ENCODE measurements at regions not wholly inside any gene's neighbourhood (a gene's known extent, or its start where the extent isn't known, plus 50 kb on each side); places are given as distances from the start of the nearest gene placed in this dataset.
"Not testable (repeated sequence)": the region's sequence is repeated elsewhere in the genome, so short reads cannot be mapped to it uniquely, and the experiment has no call there.

DNA sequence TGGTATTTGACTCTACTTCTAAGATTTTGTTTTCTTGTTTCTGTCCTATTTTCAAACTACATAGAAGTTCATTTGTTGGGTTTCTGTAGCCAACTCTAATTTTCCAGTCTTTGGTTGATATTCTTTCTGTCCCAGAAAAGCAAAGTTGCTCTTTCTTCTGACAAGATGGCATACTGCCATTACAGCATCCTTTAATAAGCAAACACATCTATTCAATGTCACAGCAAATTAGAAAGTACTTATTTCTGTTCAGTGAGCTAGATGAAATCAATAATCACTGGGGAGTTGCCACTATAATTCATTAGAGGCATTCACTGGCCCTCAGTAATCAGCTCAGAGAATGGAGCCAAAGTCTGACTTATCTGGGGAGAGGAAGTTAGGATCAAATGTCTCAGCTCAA is 1258.0 kb upstream of the IGFBP7 start:
- no peaks in the 10 kb centered on the region for H3K4me1 ChIP-seq (ENCODE audit: insufficient read depth, low read length)
- H3K36me3 ChIP-seq (ENCODE audit: insufficient read depth, low read depth, low read length) = no peaks in the 10 kb centered on the region
- no peak overlapping the region for H3K4me3 ChIP-seq (ENCODE audit: low read length)
- H3K9me3 ChIP-seq (ENCODE audit: insufficient read depth, low read depth, low read length) = no peaks in the 10 kb centered on the region; the same call in 1 of the 2 replicates
- H3K27ac ChIP-seq (ENCODE audit: low read length) = no peak overlapping the region
- H3K9ac ChIP-seq (ENCODE audit: low read depth, low read length) = no peak overlapping the region
- H3K27me3 ChIP-seq (ENCODE audit: insufficient read depth, low read length) = no peaks in the 10 kb centered on the region; the same call in 1 of the 2 replicates

DNA sequence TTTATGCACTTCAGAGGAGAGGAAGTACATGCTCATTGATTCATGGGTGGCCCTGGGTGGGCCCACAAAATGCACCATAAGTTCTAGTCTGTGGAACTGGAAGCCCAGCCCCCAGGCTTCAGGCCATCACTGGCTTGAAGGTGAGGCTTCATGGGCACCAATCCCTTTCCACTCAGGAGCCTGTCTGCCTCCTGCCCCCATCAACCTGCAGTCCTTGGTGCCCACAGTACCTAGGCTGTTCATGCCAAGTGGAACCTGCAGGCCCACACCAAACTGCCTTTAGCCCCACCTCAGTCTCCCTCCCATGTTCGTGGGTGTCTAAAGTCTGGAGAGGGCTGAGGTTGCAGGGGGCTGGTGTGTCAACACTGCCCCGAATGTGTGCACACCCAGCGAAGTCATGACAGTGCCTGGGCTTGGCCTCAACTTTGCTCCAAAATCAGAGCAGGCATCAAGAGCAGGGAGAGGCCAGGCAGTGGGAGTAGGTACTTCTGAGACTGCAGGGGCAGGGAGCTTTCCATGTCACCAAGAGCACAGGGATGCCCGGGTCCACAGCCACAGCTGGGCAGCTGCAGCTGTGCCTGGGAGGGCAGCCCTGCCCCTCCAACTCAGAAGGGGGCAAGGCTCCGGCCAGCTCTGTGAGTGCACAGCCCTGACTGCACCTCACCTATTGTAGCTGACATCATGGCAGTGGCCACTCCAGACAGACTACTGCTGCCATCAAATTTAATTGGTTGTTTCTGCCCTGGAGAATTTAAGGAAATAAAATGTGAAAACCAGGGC is 1250.4 kb upstream of the IGFBP7 start:
- H3K9ac ChIP-seq (ENCODE audit: low read depth, low read length) = no peak overlapping the region
- no peak overlapping the region for H3K4me3 ChIP-seq (ENCODE audit: low read length)
- H3K27ac ChIP-seq (ENCODE audit: low read length) = no peak overlapping the region
- H3K27me3 ChIP-seq (ENCODE audit: insufficient read depth, low read length) = no peaks in the 10 kb centered on the region; the same call in 1 of the 2 replicates
- peaks cover 37% of the 10 kb centered on the region for H3K9me3 ChIP-seq (ENCODE audit: insufficient read depth, low read depth, low read length)
- no peaks in the 10 kb centered on the region for H3K36me3 ChIP-seq (ENCODE audit: insufficient read depth, low read depth, low read length)
- no peaks in the 10 kb centered on the region for H3K4me1 ChIP-seq (ENCODE audit: insufficient read depth, low read length)

DNA sequence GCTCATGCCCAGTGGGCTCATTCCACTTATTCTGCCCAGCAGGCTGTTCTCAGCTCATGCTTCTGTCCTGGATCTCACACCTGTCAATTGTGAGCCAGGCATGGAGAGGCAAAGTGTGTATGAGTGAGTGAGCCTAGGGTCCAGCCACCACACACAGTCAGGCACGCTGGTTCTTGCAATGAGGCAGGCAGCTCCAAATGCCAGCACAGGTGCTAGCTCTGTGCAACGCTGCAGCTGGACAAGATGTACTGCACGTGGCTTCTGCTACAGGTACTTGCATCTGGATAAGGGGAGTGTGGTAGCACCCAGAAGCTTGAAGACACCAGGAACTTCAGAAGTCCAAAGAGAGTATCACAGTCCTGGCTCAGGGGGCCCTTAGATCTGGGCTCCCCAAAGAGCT is 1249.4 kb upstream of the IGFBP7 start:
- Histone ChIP-seq H3K36me3 (ENCODE audit: insufficient read depth, low read depth, low read length) (no peaks in the 10 kb centered on the region), H3K4me3 (ENCODE audit: low read length) (no peak overlapping the region), H3K4me1 (ENCODE audit: insufficient read depth, low read length) (no peaks in the 10 kb centered on the region), H3K9me3 (ENCODE audit: insufficient read depth, low read depth, low read length) (peaks cover 37% of the 10 kb centered on the region), H3K27ac (ENCODE audit: low read length) (no peak overlapping the region), H3K27me3 (ENCODE audit: insufficient read depth, low read length) (no peaks in the 10 kb centered on the region; the same call in 1 of the 2 replicates), H3K9ac (ENCODE audit: low read depth, low read length) (no peak overlapping the region)

DNA sequence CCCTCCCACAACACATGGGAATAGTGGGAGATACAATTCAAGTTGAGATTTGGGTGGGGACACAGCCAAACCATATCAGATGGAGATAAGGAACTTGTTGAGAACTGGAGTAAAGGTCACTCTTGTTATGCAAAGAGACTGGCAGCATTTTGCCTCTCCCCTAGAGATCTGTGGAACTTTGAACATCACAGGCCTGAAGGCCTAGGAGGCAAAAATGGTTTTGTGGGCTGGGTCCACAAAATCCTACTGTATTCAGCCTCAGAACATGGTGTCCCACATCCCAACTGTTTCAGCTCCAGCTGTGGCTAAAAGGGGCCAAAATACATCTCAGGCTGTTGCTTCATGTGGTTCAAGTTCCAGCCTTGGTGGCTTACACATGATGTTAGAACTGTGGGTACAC is 1247.8 kb upstream of the IGFBP7 start:
- no peak overlapping the region for H3K27ac ChIP-seq (ENCODE audit: low read length)
- peaks cover 37% of the 10 kb centered on the region for H3K9me3 ChIP-seq (ENCODE audit: insufficient read depth, low read depth, low read length)
- no peak overlapping the region for H3K9ac ChIP-seq (ENCODE audit: low read depth, low read length)
- no peak overlapping the region for H3K4me3 ChIP-seq (ENCODE audit: low read length)
- H3K36me3 ChIP-seq (ENCODE audit: insufficient read depth, low read depth, low read length) = no peaks in the 10 kb centered on the region
- H3K27me3 ChIP-seq (ENCODE audit: insufficient read depth, low read length) = no peaks in the 10 kb centered on the region
- H3K4me1 ChIP-seq (ENCODE audit: insufficient read depth, low read length) = no peaks in the 10 kb centered on the region

DNA sequence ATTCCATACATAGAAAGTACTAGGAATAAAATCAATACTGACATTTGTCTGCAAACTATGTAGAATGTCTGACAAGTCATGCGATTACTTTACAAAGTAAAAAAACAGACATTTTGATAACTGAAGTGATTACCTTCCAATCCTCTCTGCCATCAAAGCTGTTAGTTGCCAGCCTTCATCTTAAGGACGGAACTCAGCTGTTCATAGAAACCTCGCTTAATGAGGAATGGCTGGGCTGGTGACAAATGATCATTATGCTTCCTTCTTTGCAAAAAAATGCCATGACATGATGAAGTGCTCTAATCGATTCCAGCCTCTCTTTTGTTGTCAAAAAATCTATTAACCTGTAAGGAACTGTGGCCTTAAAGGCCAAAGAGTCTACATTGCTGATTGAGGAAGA is 1214.9 kb upstream of the IGFBP7 start:
- Histone ChIP-seq H3K9ac (ENCODE audit: low read depth, low read length) (no peak overlapping the region), H3K4me3 (ENCODE audit: low read length) (no peak overlapping the region), H3K9me3 (ENCODE audit: insufficient read depth, low read depth, low read length) (no peaks in the 10 kb centered on the region), H3K4me1 (ENCODE audit: insufficient read depth, low read length) (no peaks in the 10 kb centered on the region), H3K27ac (ENCODE audit: low read length) (no peak overlapping the region), H3K27me3 (ENCODE audit: insufficient read depth, low read length) (no peaks in the 10 kb centered on the region), H3K36me3 (ENCODE audit: insufficient read depth, low read depth, low read length) (no peaks in the 10 kb centered on the region)

DNA sequence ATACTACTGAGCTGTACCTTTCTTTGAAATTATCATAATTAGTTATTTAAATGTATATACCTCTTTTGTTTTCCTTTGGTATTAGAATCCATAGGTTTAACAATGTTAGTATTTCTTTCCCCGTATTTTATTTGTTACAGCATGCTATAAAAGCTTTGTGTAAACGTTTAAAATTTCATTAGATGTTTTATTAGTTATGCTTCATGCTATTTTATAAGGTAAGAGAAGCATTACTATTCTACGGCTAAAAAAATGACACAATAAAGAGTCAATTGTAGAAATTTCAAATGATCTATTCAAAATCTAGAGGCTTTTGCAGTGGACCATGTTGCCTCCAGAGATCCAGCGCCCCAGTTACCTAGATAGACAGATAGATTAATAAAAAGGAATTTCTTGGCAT is 1203.3 kb upstream of the IGFBP7 start:
- Histone ChIP-seq H3K27me3 (ENCODE audit: insufficient read depth, low read length) (no peaks in the 10 kb centered on the region), H3K9ac (ENCODE audit: low read depth, low read length) (no peak overlapping the region), H3K27ac (ENCODE audit: low read length) (no peak overlapping the region), H3K36me3 (ENCODE audit: insufficient read depth, low read depth, low read length) (no peaks in the 10 kb centered on the region), H3K4me3 (ENCODE audit: low read length) (no peak overlapping the region), H3K9me3 (ENCODE audit: insufficient read depth, low read depth, low read length) (no peaks in the 10 kb centered on the region), H3K4me1 (ENCODE audit: insufficient read depth, low read length) (no peaks in the 10 kb centered on the region)

DNA sequence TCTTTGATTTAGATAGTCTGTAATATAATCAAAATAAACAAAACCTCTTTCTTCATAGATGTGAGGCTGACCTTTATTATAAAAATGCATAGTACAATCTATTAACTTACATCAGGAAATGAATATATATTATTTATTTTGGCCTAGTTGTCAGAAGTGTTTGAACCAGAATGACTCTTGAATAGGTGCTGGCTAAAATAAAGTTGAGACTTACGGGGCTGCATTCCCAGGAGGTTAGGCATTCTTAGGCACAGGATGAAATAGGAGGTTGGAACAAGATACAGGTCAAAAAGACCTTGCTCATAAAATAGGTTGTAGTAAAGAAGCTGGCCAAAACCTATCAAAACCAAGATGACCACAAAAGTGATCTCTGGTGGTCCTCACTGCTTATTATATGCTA is 1193.3 kb upstream of the IGFBP7 start:
- Histone ChIP-seq H3K4me3 (ENCODE audit: low read length) (no peak overlapping the region), H3K9me3 (ENCODE audit: insufficient read depth, low read depth, low read length) (no peaks in the 10 kb centered on the region), H3K4me1 (ENCODE audit: insufficient read depth, low read length) (peaks cover 7% of the 10 kb centered on the region; the same call in 1 of the 2 replicates), H3K9ac (ENCODE audit: low read depth, low read length) (no peak overlapping the region), H3K27ac (ENCODE audit: low read length) (no peak overlapping the region), H3K36me3 (ENCODE audit: insufficient read depth, low read depth, low read length) (no peaks in the 10 kb centered on the region), H3K27me3 (ENCODE audit: insufficient read depth, low read length) (no peaks in the 10 kb centered on the region)

DNA sequence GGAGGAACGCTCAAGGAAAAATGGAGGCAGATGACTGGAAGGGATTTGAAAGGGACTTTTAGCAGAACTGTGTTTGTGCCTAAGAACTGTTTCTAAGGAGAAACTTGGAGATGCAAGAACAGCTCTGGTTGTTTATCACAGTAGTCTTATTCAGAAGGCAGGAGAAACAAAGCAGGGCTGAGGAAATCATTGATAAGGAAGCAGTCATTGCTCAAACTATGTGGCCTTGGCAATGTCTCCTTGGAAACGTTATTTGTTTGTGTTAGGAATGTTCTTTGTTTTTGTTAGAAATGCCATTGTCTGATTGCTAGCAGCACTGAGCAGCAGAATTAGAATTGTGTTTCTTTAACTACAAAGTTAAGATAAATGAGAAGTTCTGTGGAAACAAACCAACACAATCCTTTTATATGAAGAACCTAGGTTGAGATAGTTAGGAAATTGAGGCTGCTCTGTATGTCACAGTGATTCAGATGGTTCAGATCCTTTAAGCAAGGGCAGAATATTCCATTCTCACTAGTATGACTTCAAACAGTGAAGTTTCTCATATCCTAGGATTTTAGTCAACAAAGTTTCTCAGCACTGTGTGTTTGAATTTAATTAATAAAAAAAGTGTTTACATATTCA is 1191.3 kb upstream of the IGFBP7 start:
- no peak overlapping the region for H3K27ac ChIP-seq (ENCODE audit: low read length)
- H3K9me3 ChIP-seq (ENCODE audit: insufficient read depth, low read depth, low read length) = no peaks in the 10 kb centered on the region
- no peak overlapping the region for H3K4me3 ChIP-seq (ENCODE audit: low read length)
- no peaks in the 10 kb centered on the region for H3K27me3 ChIP-seq (ENCODE audit: insufficient read depth, low read length)
- H3K36me3 ChIP-seq (ENCODE audit: insufficient read depth, low read depth, low read length) = no peaks in the 10 kb centered on the region
- H3K4me1 ChIP-seq (ENCODE audit: insufficient read depth, low read length) = peaks cover 7% of the 10 kb centered on the region; the same call in 1 of the 2 replicates
- H3K9ac ChIP-seq (ENCODE audit: low read depth, low read length) = no peak overlapping the region

DNA sequence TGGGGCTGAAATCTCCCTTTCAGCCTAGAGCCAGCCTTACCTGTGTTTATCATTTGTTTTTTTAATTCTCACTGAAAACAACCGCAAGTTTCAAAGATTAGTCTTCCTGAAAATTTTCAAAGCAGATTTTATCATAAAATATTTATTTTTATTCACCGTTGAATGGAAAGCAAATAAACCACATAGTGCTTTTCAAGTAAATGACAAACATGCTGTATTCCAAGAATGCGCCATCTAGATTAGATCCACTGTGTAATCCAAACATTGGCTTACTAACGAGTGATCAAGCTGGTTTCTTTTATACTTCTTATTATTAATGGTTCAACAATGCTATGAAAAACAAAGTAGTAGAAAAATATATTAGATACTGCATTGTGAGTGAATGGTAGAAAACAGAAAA is 1176.2 kb upstream of the IGFBP7 start:
- H3K9ac ChIP-seq (ENCODE audit: low read depth, low read length) = no peak overlapping the region
- H3K4me3 ChIP-seq (ENCODE audit: low read length) = no peak overlapping the region
- no peaks in the 10 kb centered on the region for H3K4me1 ChIP-seq (ENCODE audit: insufficient read depth, low read length)
- H3K9me3 ChIP-seq (ENCODE audit: insufficient read depth, low read depth, low read length) = no peaks in the 10 kb centered on the region; the same call in 1 of the 2 replicates
- H3K36me3 ChIP-seq (ENCODE audit: insufficient read depth, low read depth, low read length) = no peaks in the 10 kb centered on the region
- H3K27ac ChIP-seq (ENCODE audit: low read length) = no peak overlapping the region
- no peaks in the 10 kb centered on the region for H3K27me3 ChIP-seq (ENCODE audit: insufficient read depth, low read length)

DNA sequence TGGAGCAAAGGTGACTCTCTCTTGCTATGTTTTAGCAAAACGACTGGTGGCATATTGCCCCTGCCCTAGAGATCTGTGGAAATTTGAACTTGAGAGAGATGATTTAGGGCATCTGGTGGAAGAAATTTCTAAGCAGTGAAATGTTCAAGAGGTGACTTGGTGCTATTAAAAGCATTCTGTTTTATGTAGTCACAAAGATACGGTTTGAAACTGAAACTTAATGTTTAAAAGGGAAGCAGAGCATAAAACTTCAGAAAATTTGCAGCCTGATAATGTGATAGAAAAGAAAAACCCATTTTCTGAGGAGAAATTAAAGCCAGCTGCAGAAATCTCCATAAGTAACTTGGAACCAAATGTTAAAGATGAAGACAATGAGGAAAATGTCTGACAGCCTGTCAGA is 1170.7 kb upstream of the IGFBP7 start:
- not testable (repeated sequence) for H3K4me3 ChIP-seq (ENCODE audit: low read length); H3K9me3 ChIP-seq (ENCODE audit: insufficient read depth, low read depth, low read length); H3K27me3 ChIP-seq (ENCODE audit: insufficient read depth, low read length); H3K36me3 ChIP-seq (ENCODE audit: insufficient read depth, low read depth, low read length); H3K4me1 ChIP-seq (ENCODE audit: insufficient read depth, low read length); H3K27ac ChIP-seq (ENCODE audit: low read length); H3K9ac ChIP-seq (ENCODE audit: low read depth, low read length)

DNA sequence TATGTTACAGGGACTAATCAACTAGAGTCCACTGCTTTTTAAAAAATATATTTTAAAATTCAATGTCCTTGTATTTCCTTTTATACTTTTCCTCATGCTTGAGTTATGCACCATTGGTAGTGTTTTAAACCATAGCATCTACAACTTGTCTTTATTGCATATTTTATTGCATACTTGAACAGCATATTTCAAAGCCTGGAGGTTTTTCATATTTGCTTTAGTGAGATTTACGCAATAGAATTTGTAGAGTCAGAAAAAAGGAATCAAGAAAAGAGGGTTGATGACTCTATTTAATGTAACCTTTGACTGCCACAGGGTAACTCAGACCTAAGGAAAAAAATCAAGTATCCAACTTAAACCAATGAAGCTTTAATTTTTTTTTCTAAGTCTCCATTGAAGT is 1165.7 kb upstream of the IGFBP7 start:
- no peaks in the 10 kb centered on the region for H3K4me1 ChIP-seq (ENCODE audit: insufficient read depth, low read length)
- H3K27ac ChIP-seq (ENCODE audit: low read length) = no peak overlapping the region
- H3K9ac ChIP-seq (ENCODE audit: low read depth, low read length) = no peak overlapping the region
- H3K4me3 ChIP-seq (ENCODE audit: low read length) = no peak overlapping the region
- H3K9me3 ChIP-seq (ENCODE audit: insufficient read depth, low read depth, low read length) = peaks cover 5% of the 10 kb centered on the region; the same call in 1 of the 2 replicates
- no peaks in the 10 kb centered on the region for H3K27me3 ChIP-seq (ENCODE audit: insufficient read depth, low read length)
- no peaks in the 10 kb centered on the region for H3K36me3 ChIP-seq (ENCODE audit: insufficient read depth, low read depth, low read length)

DNA sequence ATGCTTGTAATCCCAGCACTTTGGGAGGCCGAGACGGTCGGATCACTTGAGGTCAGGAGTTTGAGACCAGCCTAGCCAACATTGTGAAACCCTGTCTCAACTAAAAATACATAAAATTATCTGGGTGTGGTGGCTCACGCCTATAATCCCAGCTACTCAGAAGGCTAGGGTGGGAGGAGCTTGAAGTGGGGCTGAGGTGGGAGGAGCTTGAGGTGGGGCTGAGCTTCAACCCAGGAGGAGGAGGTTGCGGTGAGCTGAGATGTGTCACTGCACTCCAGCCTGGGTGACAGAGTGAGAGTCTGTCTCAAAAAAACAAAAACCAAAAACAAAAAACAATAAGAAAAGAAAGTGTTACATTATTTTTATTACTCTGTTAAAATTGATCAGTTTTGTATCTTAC is 1164.4 kb upstream of the IGFBP7 start:
- Histone ChIP-seq H3K27ac (ENCODE audit: low read length) (no peak overlapping the region), H3K27me3 (ENCODE audit: insufficient read depth, low read length) (no peaks in the 10 kb centered on the region), H3K9ac (ENCODE audit: low read depth, low read length) (no peak overlapping the region), H3K4me3 (ENCODE audit: low read length) (no peak overlapping the region), H3K9me3 (ENCODE audit: insufficient read depth, low read depth, low read length) (peaks cover 18% of the 10 kb centered on the region), H3K36me3 (ENCODE audit: insufficient read depth, low read depth, low read length) (no peaks in the 10 kb centered on the region), H3K4me1 (ENCODE audit: insufficient read depth, low read length) (no peaks in the 10 kb centered on the region)
